WTC11 (cell line): ENCODE measurements at regions not wholly inside any gene's neighbourhood (a gene's known extent, or its start where the extent isn't known, plus 50 kb on each side); places are given as distances from the start of the nearest gene placed in this dataset.

Experiments used
- ELF4 ChIP-seq: sonication (generic); formaldehyde crosslinking; IDR thresholded peaks from 2 replicates; pipeline ENCODE4 v1.8.1; 2022; ENCODE audit warnings: low read depth, mild to moderate bottlenecking, moderate library complexity, missing genetic modification reagents
- FOXP1 ChIP-seq: sonication (generic); formaldehyde crosslinking; IDR thresholded peaks from 2 replicates; pipeline ENCODE4 v1.8.0; 2022; ENCODE audit warnings: missing genetic modification reagents, mild to moderate bottlenecking, moderate library complexity, borderline replicate concordance
- NR3C1 ChIP-seq: sonication (generic); formaldehyde crosslinking; conservative IDR thresholded peaks from 2 replicates; pipeline ENCODE4 v1.8.1; 2023; ENCODE audit warnings: low read depth, mild to moderate bottlenecking, missing genetic modification reagents
- SP1 ChIP-seq: sonication (generic); formaldehyde crosslinking; conservative IDR thresholded peaks from 2 replicates; pipeline ENCODE4 v1.8.1; 2022; ENCODE audit warnings: missing genetic modification reagents
- ZBTB21 ChIP-seq: sonication (generic); formaldehyde crosslinking; IDR thresholded peaks from 2 replicates; pipeline ENCODE4 v1.8.1; 2023; ENCODE audit warnings: mild to moderate bottlenecking, missing genetic modification reagents, borderline replicate concordance
- ZNF423 ChIP-seq: fragments of 250-450 bp; sonication (Bioruptor Pico); IDR thresholded peaks from 2 replicates; pipeline ENCODE4 v2.1.2; 2022; ENCODE audit warnings: mild to moderate bottlenecking, moderate library complexity
- TF ChIP-seq, protein P1 (sequence below): fragments of 200-600 bp; IDR thresholded peaks from 2 replicates; pipeline ENCODE4 v1.8.0; 2022; ENCODE audit warnings: antibody characterized with exemption
- TF ChIP-seq, protein P2 (sequence below): sonication (generic); formaldehyde crosslinking; IDR thresholded peaks from 2 replicates; pipeline ENCODE4 v1.8.1; 2022; ENCODE audit warnings: low read depth, missing genetic modification reagents, borderline replicate concordance
- TF ChIP-seq, protein P3 (sequence below): sonication (generic); formaldehyde crosslinking; conservative IDR thresholded peaks from 2 replicates; pipeline ENCODE4 v1.8.1; 2022; ENCODE audit warnings: mild to moderate bottlenecking, missing genetic modification reagents

DNA sequence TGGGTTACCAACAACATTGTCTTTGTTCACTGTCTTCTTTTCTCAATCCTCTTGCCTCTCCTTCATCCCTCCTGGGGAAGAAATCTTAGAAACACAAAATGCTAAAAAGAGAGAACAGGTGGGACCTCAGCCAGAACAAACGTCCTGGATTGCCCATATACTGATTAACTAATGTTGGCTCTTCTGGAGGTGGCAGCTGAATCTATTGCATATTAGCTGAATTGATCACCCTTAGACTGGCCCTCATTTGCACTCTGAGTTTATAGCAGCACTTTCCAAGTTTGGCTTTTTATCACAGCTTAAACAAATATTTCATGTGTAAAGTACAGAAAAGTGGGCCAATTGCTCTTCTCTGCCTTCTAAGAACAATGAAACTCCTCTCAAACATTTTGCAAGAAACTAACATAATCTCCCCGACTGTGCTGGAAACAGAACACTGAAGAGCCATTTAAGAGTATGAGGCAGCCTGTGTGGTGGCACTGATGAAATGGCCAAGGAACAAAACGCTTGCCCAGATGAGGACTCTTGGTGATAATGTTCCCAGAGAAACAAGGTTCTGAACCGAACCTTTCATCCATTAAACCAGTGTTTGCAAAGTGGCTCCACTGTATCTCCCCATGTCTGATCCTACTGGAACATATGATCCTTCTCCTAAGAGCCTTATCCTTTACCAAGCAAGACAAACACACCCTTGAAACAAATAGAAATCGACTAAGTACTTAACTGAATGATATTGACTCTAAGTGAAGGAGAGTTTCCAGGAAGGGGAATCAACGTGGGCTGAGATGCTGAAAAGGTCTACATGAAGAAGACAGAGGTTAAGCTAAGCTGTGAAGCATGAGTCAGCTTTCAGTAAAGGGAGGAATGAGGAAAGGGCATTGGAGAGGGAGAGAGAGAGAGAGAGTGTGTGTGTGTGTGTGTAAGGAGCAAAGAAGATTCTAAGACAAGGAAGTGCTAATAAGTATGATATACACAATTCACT is 83.2 kb upstream of the LIFR start:
- TF ChIP-seq, protein P1, sequence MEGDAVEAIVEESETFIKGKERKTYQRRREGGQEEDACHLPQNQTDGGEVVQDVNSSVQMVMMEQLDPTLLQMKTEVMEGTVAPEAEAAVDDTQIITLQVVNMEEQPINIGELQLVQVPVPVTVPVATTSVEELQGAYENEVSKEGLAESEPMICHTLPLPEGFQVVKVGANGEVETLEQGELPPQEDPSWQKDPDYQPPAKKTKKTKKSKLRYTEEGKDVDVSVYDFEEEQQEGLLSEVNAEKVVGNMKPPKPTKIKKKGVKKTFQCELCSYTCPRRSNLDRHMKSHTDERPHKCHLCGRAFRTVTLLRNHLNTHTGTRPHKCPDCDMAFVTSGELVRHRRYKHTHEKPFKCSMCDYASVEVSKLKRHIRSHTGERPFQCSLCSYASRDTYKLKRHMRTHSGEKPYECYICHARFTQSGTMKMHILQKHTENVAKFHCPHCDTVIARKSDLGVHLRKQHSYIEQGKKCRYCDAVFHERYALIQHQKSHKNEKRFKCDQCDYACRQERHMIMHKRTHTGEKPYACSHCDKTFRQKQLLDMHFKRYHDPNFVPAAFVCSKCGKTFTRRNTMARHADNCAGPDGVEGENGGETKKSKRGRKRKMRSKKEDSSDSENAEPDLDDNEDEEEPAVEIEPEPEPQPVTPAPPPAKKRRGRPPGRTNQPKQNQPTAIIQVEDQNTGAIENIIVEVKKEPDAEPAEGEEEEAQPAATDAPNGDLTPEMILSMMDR, result no peak
- TF ChIP-seq ELF4, result no peak
- no peak for TF ChIP-seq FOXP1 (CRISPR knock-in tag)
- TF ChIP-seq ZNF423 (CRISPR knock-in tag), result no peak
- TF ChIP-seq, protein P2, sequence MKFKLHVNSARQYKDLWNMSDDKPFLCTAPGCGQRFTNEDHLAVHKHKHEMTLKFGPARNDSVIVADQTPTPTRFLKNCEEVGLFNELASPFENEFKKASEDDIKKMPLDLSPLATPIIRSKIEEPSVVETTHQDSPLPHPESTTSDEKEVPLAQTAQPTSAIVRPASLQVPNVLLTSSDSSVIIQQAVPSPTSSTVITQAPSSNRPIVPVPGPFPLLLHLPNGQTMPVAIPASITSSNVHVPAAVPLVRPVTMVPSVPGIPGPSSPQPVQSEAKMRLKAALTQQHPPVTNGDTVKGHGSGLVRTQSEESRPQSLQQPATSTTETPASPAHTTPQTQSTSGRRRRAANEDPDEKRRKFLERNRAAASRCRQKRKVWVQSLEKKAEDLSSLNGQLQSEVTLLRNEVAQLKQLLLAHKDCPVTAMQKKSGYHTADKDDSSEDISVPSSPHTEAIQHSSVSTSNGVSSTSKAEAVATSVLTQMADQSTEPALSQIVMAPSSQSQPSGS (CRISPR knock-in tag), result no peak
- TF ChIP-seq, protein P3, sequence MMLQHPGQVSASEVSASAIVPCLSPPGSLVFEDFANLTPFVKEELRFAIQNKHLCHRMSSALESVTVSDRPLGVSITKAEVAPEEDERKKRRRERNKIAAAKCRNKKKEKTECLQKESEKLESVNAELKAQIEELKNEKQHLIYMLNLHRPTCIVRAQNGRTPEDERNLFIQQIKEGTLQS (CRISPR knock-in tag), result no peak
- TF ChIP-seq NR3C1, result no peak
- no peak for TF ChIP-seq SP1 (CRISPR knock-in tag)
- TF ChIP-seq ZBTB21, result no peak
